H1 (cell line): ENCODE measurements at regions not wholly inside any gene's neighbourhood (a gene's known extent, or its start where the extent isn't known, plus 50 kb on each side); places are given as distances from the start of the nearest gene placed in this dataset.

ENCODE experiments used
- KDM1A ChIP-seq: fragments of 200-600, 300-600 bp; sonication (generic); IDR thresholded peaks from 2 replicates; pipeline ENCODE4 v1.7.1; 2016; ENCODE audit warnings: mild to moderate bottlenecking, low read length, borderline replicate concordance
- SRF ChIP-seq: IDR thresholded peaks from 2 replicates; pipeline ENCODE4 v1.6.1; 2011; ENCODE audit warnings: mild to moderate bottlenecking, low read depth, low read length, moderate library complexity

- peak; percentile 72; the same call in 1 of the 2 replicates for TF ChIP-seq SRF
- no peak for TF ChIP-seq KDM1A
Measured at GRCh38 chr1:190540366-190540765, 62.7 kb upstream of the BRINP3 start (continued).
